Adipocyte (in vitro differentiated cells): ENCODE measurements at regions not wholly inside any gene's neighbourhood (a gene's known extent, or its start where the extent isn't known, plus 50 kb on each side); places are given as distances from the start of the nearest gene placed in this dataset.

Experiments
- DNase-seq: peaks from one replicate; pipeline ENCODE4 v3.0.0-alpha.2; 2015; ENCODE audit warnings: low read depth
- H3K27me3 ChIP-seq: replicated peaks from 2 replicates; pipeline ENCODE4 v1.7.0; 2013; ENCODE audit warnings: mild to moderate bottlenecking, low read length, moderate library complexity; ENCODE audit not compliant: control insufficient read depth, insufficient read depth
- H3K36me3 ChIP-seq: 2 replicates; pipeline ENCODE4 v1.7.0; 2013; ENCODE audit warnings: low read length, mild to moderate bottlenecking, moderate library complexity; ENCODE audit not compliant: control insufficient read depth, insufficient read depth, severe bottlenecking
- H3K4me1 ChIP-seq: 2 replicates; pipeline ENCODE4 v1.7.0; 2013; ENCODE audit warnings: mild to moderate bottlenecking, low read length, moderate library complexity; ENCODE audit not compliant: control insufficient read depth, insufficient read depth
- H3K4me3 ChIP-seq: 2 replicates; pipeline ENCODE4 v1.7.0; 2013; ENCODE audit warnings: mild to moderate bottlenecking, low read length, moderate library complexity
- H3K9ac ChIP-seq: 2 replicates; pipeline ENCODE4 v1.7.0; 2013; ENCODE audit warnings: mild to moderate bottlenecking, low read length, moderate library complexity
- H3K9me3 ChIP-seq: 2 replicates; pipeline ENCODE4 v1.7.0; 2013; ENCODE audit warnings: mild to moderate bottlenecking, low read length, moderate library complexity; ENCODE audit not compliant: control insufficient read depth

- no peaks in the 10 kb centered on the region for H3K27me3 ChIP-seq
- no peaks in the 10 kb centered on the region for H3K36me3 ChIP-seq
- DNase-seq = peak; percentile 27
- peaks cover under 1% of the 10 kb centered on the region for H3K9me3 ChIP-seq
- peak overlapping the region; percentile 70 for H3K9ac ChIP-seq
- H3K4me3 ChIP-seq = peak overlapping the region; percentile 42
- H3K4me1 ChIP-seq = peaks cover 58% of the 10 kb centered on the region
These were observed 54.0 kb upstream of the PACRGL start for GRCh38 chr4:20646287-20646686.
